Neural cell (in vitro differentiated cells): ENCODE measurements at regions not wholly inside any gene's neighbourhood (a gene's known extent, or its start where the extent isn't known, plus 50 kb on each side); places are given as distances from the start of the nearest gene placed in this dataset.

Source experiments
- H2AFZ ChIP-seq: fragments of 200-600, 300-800 bp; sonication (generic), shearing (Covaris generic); 2 replicates; pipeline ENCODE4 v1.6.0; 2014; ENCODE audit warnings: low read depth, mild to moderate bottlenecking, antibody characterized with exemption, low read length, moderate library complexity
- H3F3A ChIP-seq: fragments of 200-600 bp; shearing (Covaris generic); 2 replicates; pipeline ENCODE4 v1.6.1; 2016; ENCODE audit warnings: mild to moderate bottlenecking, moderate library complexity, mixed read lengths, antibody characterized with exemption, low read length; ENCODE audit not compliant: insufficient read depth, poor library complexity, severe bottlenecking
- H3K27ac ChIP-seq: fragments of 200-600, 300-800 bp; sonication (generic), shearing (Covaris generic); 2 replicates; pipeline ENCODE4 v1.5.1; 2014; ENCODE audit warnings: mild to moderate bottlenecking, low read length, moderate library complexity
- H3K27me3 ChIP-seq: fragments of 300-800, 200-600 bp; sonication (generic), shearing (Covaris generic); 2 replicates; pipeline ENCODE4 v1.6.0; 2014; ENCODE audit warnings: mild to moderate bottlenecking, low read depth, low read length, moderate library complexity; ENCODE audit not compliant: insufficient read depth
- H3K36me3 ChIP-seq: fragments of 300-800, 200-600 bp; sonication (generic), shearing (Covaris generic); 2 replicates; pipeline ENCODE4 v1.5.1; 2014; ENCODE audit warnings: mild to moderate bottlenecking, antibody characterized with exemption, low read length, moderate library complexity; ENCODE audit not compliant: insufficient read depth
- H3K4me2 ChIP-seq: fragments of 300-800, 200-600 bp; sonication (generic), shearing (Covaris generic); 2 replicates; pipeline ENCODE4 v1.6.0; 2014; ENCODE audit warnings: mild to moderate bottlenecking, low read length
- H3K4me3 ChIP-seq: fragments of 300-800, 200-600 bp; sonication (generic), shearing (Covaris generic); 2 replicates; pipeline ENCODE4 v1.5.1; 2014; ENCODE audit warnings: mild to moderate bottlenecking, low read length, moderate library complexity
- H3K79me2 ChIP-seq: fragments of 200-600 bp; shearing (Covaris generic); replicated peaks from 2 replicates; pipeline ENCODE4 v1.6.0; 2014; ENCODE audit warnings: mild to moderate bottlenecking, low read length, moderate library complexity; ENCODE audit not compliant: insufficient read depth
- H3K9ac ChIP-seq: fragments of 300-800, 200-600 bp; sonication (generic), shearing (Covaris generic); 2 replicates; pipeline ENCODE4 v1.6.1; 2016; ENCODE audit warnings: mild to moderate bottlenecking, low read length, mixed read lengths
- H3K9me2 ChIP-seq: fragments of 200-600 bp; shearing (Covaris generic); 2 replicates; pipeline ENCODE4 v1.6.1; 2016; ENCODE audit warnings: mild to moderate bottlenecking, low read length, mixed read lengths; ENCODE audit not compliant: insufficient read depth
- H3K9me3 ChIP-seq: fragments of 200-600, 300-800 bp; sonication (generic), shearing (Covaris generic); 2 replicates; pipeline ENCODE4 v1.6.1; 2016; ENCODE audit warnings: mild to moderate bottlenecking, mixed run types, low read length, moderate library complexity, mixed read lengths
- H4K20me1 ChIP-seq: fragments of 200-600 bp; shearing (Covaris generic); 2 replicates; pipeline ENCODE4 v1.6.1; 2016; ENCODE audit warnings: mild to moderate bottlenecking, mixed run types; ENCODE audit not compliant: insufficient read depth
- CTCF ChIP-seq: fragments of 450-650 bp; IDR thresholded peaks from 2 replicates; pipeline ENCODE4 v1.5.1; 2014; ENCODE audit warnings: antibody characterized with exemption, mild to moderate bottlenecking, moderate library complexity; ENCODE audit not compliant: poor library complexity, severe bottlenecking
- EP300 ChIP-seq: fragments of 450-650 bp; conservative IDR thresholded peaks from 2 replicates; pipeline ENCODE4 v1.6.1; 2014; ENCODE audit warnings: antibody characterized with exemption, mild to moderate bottlenecking, moderate library complexity; ENCODE audit not compliant: poor library complexity, severe bottlenecking
- MXI1 ChIP-seq: fragments of 450-650 bp; conservative IDR thresholded peaks from 2 replicates; pipeline ENCODE4 v1.6.1; 2014; ENCODE audit warnings: antibody characterized with exemption, mild to moderate bottlenecking; ENCODE audit not compliant: poor library complexity, severe bottlenecking
- POLR2AphosphoS5 ChIP-seq: IDR thresholded peaks from 2 replicates; pipeline ENCODE4 v1.6.1; 2012
- RAD21 ChIP-seq: fragments of 450-650 bp; conservative IDR thresholded peaks from 2 replicates; pipeline ENCODE4 v1.6.1; 2014; ENCODE audit warnings: antibody characterized with exemption, mild to moderate bottlenecking, moderate library complexity
- SMC3 ChIP-seq: fragments of 450-650 bp; conservative IDR thresholded peaks from 2 replicates; pipeline ENCODE4 v1.6.1; 2014; ENCODE audit warnings: antibody characterized with exemption, mild to moderate bottlenecking, moderate library complexity; ENCODE audit not compliant: poor library complexity
- TF ChIP-seq, protein P1 (sequence below): IDR thresholded peaks from 2 replicates; pipeline ENCODE4 v1.6.1; 2012; ENCODE audit warnings: borderline replicate concordance

DNA sequence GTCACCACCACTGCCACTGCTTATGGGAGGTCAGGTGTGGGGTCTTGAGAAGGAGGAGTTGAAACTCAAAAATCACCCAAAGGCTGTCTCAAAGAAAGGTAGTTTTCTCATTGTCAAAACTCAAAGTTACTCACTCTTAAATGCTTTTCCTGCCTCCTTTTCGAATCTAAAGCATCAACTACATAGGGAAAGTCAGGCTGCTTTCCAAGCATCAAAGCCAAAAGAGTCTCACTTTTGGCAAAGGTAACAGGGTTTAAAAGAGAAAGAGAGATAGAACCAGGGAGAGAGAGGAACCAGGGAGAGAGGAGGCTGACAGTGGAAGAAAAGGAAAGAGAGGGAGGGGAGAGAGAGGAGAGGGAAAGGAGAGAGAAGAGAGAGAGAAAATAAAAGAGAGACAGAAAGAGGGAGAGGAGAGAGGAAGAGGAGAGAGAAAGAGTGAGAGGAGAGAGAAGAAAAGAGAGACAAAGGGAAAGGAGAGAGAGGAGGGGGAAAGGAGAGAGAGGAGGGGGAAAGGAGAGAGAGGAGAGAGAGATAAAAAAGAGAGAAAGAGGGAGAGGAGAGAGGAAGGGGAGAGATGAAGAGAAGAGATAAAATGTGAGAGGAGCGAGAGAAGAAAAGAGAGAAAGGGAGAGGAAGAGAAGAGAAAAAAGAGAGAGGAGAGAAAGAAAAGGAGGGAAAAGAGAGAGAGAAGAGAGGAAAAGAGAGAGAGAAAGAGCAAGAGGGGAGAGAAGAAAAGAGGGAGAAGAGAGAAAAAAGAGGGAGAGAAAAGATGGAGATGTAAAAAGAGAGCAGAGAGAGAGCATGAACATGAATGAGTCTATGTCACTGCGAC is 262.0 kb upstream of the TSHZ3 start:
- H3K4me2 ChIP-seq = no peak overlapping the region
- H3K27ac ChIP-seq = no peak overlapping the region
- no peaks in the 10 kb centered on the region for H3K36me3 ChIP-seq
- H3K4me3 ChIP-seq = no peak overlapping the region
- H4K20me1 ChIP-seq = no peaks in the 10 kb centered on the region
- no peaks in the 10 kb centered on the region for H3K9me2 ChIP-seq
- no peaks in the 10 kb centered on the region for H3K27me3 ChIP-seq
- H3K79me2 ChIP-seq = no peaks in the 10 kb centered on the region
- no peaks in the 10 kb centered on the region for H3F3A ChIP-seq
- no peak overlapping the region for H2AFZ ChIP-seq
- H3K9ac ChIP-seq = no peak overlapping the region
- TF ChIP-seq, protein P1, sequence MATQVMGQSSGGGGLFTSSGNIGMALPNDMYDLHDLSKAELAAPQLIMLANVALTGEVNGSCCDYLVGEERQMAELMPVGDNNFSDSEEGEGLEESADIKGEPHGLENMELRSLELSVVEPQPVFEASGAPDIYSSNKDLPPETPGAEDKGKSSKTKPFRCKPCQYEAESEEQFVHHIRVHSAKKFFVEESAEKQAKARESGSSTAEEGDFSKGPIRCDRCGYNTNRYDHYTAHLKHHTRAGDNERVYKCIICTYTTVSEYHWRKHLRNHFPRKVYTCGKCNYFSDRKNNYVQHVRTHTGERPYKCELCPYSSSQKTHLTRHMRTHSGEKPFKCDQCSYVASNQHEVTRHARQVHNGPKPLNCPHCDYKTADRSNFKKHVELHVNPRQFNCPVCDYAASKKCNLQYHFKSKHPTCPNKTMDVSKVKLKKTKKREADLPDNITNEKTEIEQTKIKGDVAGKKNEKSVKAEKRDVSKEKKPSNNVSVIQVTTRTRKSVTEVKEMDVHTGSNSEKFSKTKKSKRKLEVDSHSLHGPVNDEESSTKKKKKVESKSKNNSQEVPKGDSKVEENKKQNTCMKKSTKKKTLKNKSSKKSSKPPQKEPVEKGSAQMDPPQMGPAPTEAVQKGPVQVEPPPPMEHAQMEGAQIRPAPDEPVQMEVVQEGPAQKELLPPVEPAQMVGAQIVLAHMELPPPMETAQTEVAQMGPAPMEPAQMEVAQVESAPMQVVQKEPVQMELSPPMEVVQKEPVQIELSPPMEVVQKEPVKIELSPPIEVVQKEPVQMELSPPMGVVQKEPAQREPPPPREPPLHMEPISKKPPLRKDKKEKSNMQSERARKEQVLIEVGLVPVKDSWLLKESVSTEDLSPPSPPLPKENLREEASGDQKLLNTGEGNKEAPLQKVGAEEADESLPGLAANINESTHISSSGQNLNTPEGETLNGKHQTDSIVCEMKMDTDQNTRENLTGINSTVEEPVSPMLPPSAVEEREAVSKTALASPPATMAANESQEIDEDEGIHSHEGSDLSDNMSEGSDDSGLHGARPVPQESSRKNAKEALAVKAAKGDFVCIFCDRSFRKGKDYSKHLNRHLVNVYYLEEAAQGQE = no peak
- H3K9me3 ChIP-seq = no peaks in the 10 kb centered on the region

DNA sequence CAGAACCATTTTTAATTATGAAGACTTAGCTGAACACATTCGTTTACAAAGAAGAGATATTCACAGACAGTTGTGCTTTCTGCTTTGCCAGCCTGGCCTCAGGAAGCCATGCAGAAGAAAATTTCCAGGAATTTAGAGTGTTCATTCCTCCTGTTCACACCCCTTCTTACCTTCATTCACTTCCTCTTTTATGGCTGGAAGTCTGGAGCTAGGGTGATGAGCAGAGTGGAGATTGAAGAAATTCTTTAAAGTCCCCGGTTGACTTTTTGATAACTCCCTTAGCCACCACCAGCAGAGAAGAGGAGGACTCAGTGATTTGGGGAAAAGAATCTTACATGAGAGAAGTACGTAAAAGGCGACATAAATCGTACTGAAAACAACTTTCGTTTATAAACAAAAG is 263.6 kb upstream of the TSHZ3 start:
- Histone ChIP-seq H4K20me1 (no peaks in the 10 kb centered on the region), H3K27me3 (no peaks in the 10 kb centered on the region), H3K9me2 (no peaks in the 10 kb centered on the region), H3K27ac (no peak overlapping the region), H3K4me2 (no peak overlapping the region), H3K9ac (no peak overlapping the region), H2AFZ (no peak overlapping the region), H3K9me3 (no peaks in the 10 kb centered on the region), H3K36me3 (no peaks in the 10 kb centered on the region), H3K4me3 (no peak overlapping the region), H3K79me2 (no peaks in the 10 kb centered on the region), H3F3A (no peaks in the 10 kb centered on the region)
- no peak for TF ChIP-seq MXI1
- TF ChIP-seq SMC3 = no peak

GRCh38 chr19:31613683-31614219 is 264.5 kb upstream of the TSHZ3 start:
- Histone ChIP-seq H3K27ac (no peak overlapping the region), H3K9ac (no peak overlapping the region)

GRCh38 chr19:31616031-31616430 is 266.8 kb upstream of the TSHZ3 start:
- Histone ChIP-seq H3K4me2 (no peak overlapping the region), H3K79me2 (no peaks in the 10 kb centered on the region), H3K36me3 (no peaks in the 10 kb centered on the region), H4K20me1 (no peaks in the 10 kb centered on the region), H3K9me3 (no peaks in the 10 kb centered on the region), H3K27ac (no peak overlapping the region), H3K27me3 (no peaks in the 10 kb centered on the region), H3K9me2 (no peaks in the 10 kb centered on the region), H3K9ac (no peak overlapping the region), H2AFZ (no peak overlapping the region), H3F3A (no peaks in the 10 kb centered on the region), H3K4me3 (no peak overlapping the region)
- no peak for TF ChIP-seq RAD21
- TF ChIP-seq POLR2AphosphoS5 = no peak
- TF ChIP-seq EP300 = no peak
- TF ChIP-seq CTCF = no peak
- TF ChIP-seq MXI1 = no peak
- TF ChIP-seq SMC3 = no peak
- TF ChIP-seq, protein P1 = no peak

More at GRCh38 chr19:31613683-31614219, 264.5 kb upstream of the TSHZ3 start:
- Histone ChIP-seq H3K4me2 (no peak overlapping the region), H4K20me1 (no peaks in the 10 kb centered on the region), H3K36me3 (no peaks in the 10 kb centered on the region), H3K9me2 (no peaks in the 10 kb centered on the region), H3F3A (no peaks in the 10 kb centered on the region), H3K79me2 (no peaks in the 10 kb centered on the region), H3K9me3 (no peaks in the 10 kb centered on the region), H2AFZ (no peak overlapping the region), H3K4me3 (no peak overlapping the region), H3K27me3 (no peaks in the 10 kb centered on the region)
- no peak for TF ChIP-seq MXI1
